ENCODE measurements at regions not wholly inside any gene's neighbourhood (a gene's known extent, or its start where the extent isn't known, plus 50 kb on each side); places are given as distances from the start of the nearest gene placed in this dataset.

DNA sequence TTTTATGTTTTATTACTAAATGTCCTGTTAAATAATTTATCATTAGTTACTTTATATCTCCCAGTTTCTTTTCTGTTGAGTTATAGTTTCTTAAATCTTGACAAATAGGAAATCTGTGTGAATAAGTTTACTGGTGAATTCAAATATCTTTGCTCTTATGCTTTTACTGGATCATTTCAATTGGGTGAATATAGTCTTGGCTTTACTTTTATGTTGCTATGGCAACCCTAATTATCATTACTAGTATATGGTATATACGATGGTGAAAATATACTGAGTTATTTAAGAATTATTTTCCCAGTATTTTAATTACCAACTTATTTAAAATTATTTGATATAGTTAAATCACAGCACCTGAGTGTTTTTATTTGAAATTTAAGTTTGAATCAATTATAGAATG lies 363.0 kb downstream of the CDH10 start (continued):
- TF ChIP-seq, protein P1, sequence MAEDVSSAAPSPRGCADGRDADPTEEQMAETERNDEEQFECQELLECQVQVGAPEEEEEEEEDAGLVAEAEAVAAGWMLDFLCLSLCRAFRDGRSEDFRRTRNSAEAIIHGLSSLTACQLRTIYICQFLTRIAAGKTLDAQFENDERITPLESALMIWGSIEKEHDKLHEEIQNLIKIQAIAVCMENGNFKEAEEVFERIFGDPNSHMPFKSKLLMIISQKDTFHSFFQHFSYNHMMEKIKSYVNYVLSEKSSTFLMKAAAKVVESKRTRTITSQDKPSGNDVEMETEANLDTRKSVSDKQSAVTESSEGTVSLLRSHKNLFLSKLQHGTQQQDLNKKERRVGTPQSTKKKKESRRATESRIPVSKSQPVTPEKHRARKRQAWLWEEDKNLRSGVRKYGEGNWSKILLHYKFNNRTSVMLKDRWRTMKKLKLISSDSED (CRISPR knock-in tag; IDR thresholded peaks at IDR 0.05): no peak
- TF ChIP-seq SCMH1 (CRISPR knock-in tag; IDR thresholded peaks at IDR 0.05; ENCODE audit: borderline replicate concordance) (no peak), MATR3 (CRISPR knock-in tag; IDR thresholded peaks at IDR 0.05) (no peak), FOSL2 (CRISPR knock-in tag; IDR thresholded peaks at IDR 0.05) (no peak), ZBTB8A (CRISPR knock-in tag; IDR thresholded peaks at IDR 0.05; ENCODE audit: borderline replicate concordance, low read depth) (no peak)

DNA sequence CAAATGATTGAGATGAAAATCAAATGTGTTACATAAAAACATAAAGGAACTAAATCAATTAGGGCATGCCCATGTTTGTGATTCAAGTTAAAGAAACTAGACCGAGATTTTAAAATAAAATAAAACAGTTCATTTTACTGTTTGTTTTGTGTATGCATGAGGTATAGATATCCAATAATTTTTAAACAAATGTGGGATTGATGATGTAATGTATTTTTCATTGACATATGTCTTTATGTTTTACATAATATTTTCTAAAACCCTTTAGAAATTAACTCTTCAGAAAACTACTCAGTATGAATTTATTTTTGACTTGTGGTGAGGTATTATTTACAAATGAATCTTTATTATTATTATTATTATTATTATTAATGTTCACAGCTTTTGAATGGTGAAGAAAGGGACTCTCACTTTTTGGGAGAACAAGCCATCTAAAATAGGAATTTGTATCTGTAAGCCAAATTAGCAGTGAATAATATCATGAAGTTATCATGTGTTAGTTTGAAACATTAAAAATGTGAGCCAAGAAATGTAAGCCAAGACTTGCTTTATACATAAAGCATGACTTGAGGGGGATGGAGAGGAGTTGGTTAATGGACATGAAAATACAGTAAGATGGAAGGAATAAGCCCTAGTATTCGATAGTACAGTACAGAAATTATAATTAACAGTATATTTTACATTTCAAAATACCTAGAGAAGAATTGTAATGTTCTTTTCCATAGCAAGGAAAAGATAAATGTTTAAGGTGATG lies 355.0 kb downstream of the CDH10 start:
- Histone ChIP-seq H3K9ac (ENCODE audit: insufficient read depth, low read depth, low read length) (no peak overlapping the region), H3K4me2 (ENCODE audit: low read depth, low read length) (no peak overlapping the region), H3K79me2 (ENCODE audit: insufficient read depth, low read length) (no peaks in the 10 kb centered on the region), H3K4me3 (replicated peaks in 1 of 3; ENCODE audit: insufficient read depth in 1 of 3, low read depth in 2 of 3, low read length in 3 of 3) (no peak overlapping the region), H3K27ac (ENCODE audit: extremely low read length, insufficient read depth, low read length) (no peak overlapping the region), H4K20me1 (ENCODE audit: insufficient read depth, low read length) (no peaks in the 10 kb centered on the region), H3K27me3 (ENCODE audit: control insufficient read depth in 1 of 2, insufficient read depth in 2 of 2, low read length in 2 of 2) (no peaks in the 10 kb centered on the region), H3K9me3 (ENCODE audit: low read length) (no peaks in the 10 kb centered on the region), H2AFZ (ENCODE audit: low read length) (no peak overlapping the region), H3K36me3 (replicated peaks in 1 of 2; ENCODE audit: control insufficient read depth in 1 of 2, insufficient read depth in 2 of 2, low read length in 2 of 2) (no peaks in the 10 kb centered on the region), H3K4me1 (ENCODE audit: insufficient read depth, low read length) (no peaks in the 10 kb centered on the region)
- in situ Hi-C loops (cut with HindIII; ENCODE audit: extremely low pct_ligation_motif_present, low pct_unique_long_range_greater_than_20kb): no loop called here
- no TSS peak for BruUV-seq (replicated peaks)
- no peak for FAIRE-seq
- intact Hi-C loops (cut with micrococcal nuclease; ENCODE audit: unreplicated experiment): no loop called here
- no peak for ATAC-seq
- ChIA-PET CTCF (ENCODE audit: low intra/inter-chr PET ratio, low total read pairs) (no interaction called here), POLR2A (no interaction called here)
- TF ChIP-seq ZNF841 (CRISPR knock-in tag; IDR thresholded peaks at IDR 0.05; ENCODE audit: borderline replicate concordance) (no peak), ATF7 (IDR thresholded peaks at IDR 0.05) (peak; percentile 64; the same call in 1 of the 2 replicates), ATF7 (CRISPR knock-in tag; IDR thresholded peaks at IDR 0.05) (no peak), ZNF556 (CRISPR knock-in tag; IDR thresholded peaks at IDR 0.05; ENCODE audit: borderline replicate concordance) (no peak), NR2F2 (IDR thresholded peaks at IDR 0.05; ENCODE audit: borderline replicate concordance, low read depth) (no peak), REPIN1 (CRISPR knock-in tag; IDR thresholded peaks at IDR 0.05; ENCODE audit: borderline replicate concordance, low read depth) (no peak)
- TF ChIP-seq, protein P2, sequence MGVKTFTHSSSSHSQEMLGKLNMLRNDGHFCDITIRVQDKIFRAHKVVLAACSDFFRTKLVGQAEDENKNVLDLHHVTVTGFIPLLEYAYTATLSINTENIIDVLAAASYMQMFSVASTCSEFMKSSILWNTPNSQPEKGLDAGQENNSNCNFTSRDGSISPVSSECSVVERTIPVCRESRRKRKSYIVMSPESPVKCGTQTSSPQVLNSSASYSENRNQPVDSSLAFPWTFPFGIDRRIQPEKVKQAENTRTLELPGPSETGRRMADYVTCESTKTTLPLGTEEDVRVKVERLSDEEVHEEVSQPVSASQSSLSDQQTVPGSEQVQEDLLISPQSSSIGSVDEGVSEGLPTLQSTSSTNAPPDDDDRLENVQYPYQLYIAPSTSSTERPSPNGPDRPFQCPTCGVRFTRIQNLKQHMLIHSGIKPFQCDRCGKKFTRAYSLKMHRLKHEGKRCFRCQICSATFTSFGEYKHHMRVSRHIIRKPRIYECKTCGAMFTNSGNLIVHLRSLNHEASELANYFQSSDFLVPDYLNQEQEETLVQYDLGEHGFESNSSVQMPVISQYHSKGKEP (CRISPR knock-in tag; IDR thresholded peaks at IDR 0.05): no peak
- WGBS (ENCODE audit: low lambda C conversion rate): 2% methylated on average over 2 of the region's 2 CpGs
- no peak for DNase-seq (ENCODE audit: low spot score)

All from HepG2 (cell line).